Neural progenitor cell (in vitro differentiated cells): ENCODE measurements at regions not wholly inside any gene's neighbourhood (a gene's known extent, or its start where the extent isn't known, plus 50 kb on each side); places are given as distances from the start of the nearest gene placed in this dataset.
"Not testable (repeated sequence)": the region's sequence is repeated elsewhere in the genome, so short reads cannot be mapped to it uniquely, and the experiment has no call there.

ENCODE experiments used
- DNase-seq: peaks from one replicate; pipeline ENCODE4 v3.0.0-alpha.2; 2016; ENCODE audit warnings: low spot score
- H2AFZ ChIP-seq: fragments of 200-600 bp; sonication (generic); replicated peaks from 2 replicates; pipeline ENCODE4 v1.6.1; 2016; ENCODE audit warnings: antibody characterized with exemption
- H3F3A ChIP-seq: fragments of 200-600 bp; sonication (generic); 2 replicates; pipeline ENCODE4 v1.6.1; 2016; ENCODE audit warnings: antibody characterized with exemption, low read depth
- H3K27ac ChIP-seq: fragments of 200-600 bp; sonication (generic); 2 replicates; pipeline ENCODE4 v1.5.1; 2016; ENCODE audit warnings: mild to moderate bottlenecking
- H3K27me3 ChIP-seq: fragments of 200-600 bp; sonication (generic); 2 replicates; pipeline ENCODE4 v1.6.1; 2016; ENCODE audit warnings: mild to moderate bottlenecking, moderate library complexity
- H3K36me3 ChIP-seq: fragments of 200-600 bp; sonication (generic); 2 replicates; pipeline ENCODE4 v1.5.1; 2016
- H3K4me1 ChIP-seq: fragments of 200-600 bp; sonication (generic); 2 replicates; pipeline ENCODE4 v1.6.1; 2016; ENCODE audit warnings: mixed run types
- H3K4me2 ChIP-seq: fragments of 200-600 bp; sonication (generic); 2 replicates; pipeline ENCODE4 v1.6.1; 2016
- H3K4me3 ChIP-seq: fragments of 200-600 bp; sonication (generic); 2 replicates; pipeline ENCODE4 v1.5.1; 2016
- H3K79me2 ChIP-seq: fragments of 200-600 bp; sonication (generic); 2 replicates; pipeline ENCODE4 v1.6.1; 2016; ENCODE audit warnings: low read depth
- H3K9ac ChIP-seq: fragments of 200-600 bp; sonication (generic); 2 replicates; pipeline ENCODE4 v1.6.1; 2016
- H3K9me3 ChIP-seq: fragments of 200-600 bp; sonication (generic); 2 replicates; pipeline ENCODE4 v1.5.1; 2016; ENCODE audit warnings: low read depth
- H4K20me1 ChIP-seq: fragments of 200-600 bp; sonication (generic); 2 replicates; pipeline ENCODE4 v1.6.1; 2016; ENCODE audit warnings: low read depth
- H3K27ac Mint-ChIP-seq: 3 replicates; pipeline ENCODE4 v1.8.0; 2021; ENCODE audit warnings: mixed read lengths
- H3K27me3 Mint-ChIP-seq: 2 replicates; pipeline ENCODE4 v1.8.0; 2022; ENCODE audit warnings: low read depth, mild to moderate bottlenecking, inconsistent platforms, moderate library complexity, mixed read lengths; ENCODE audit not compliant: insufficient read depth
- H3K36me3 Mint-ChIP-seq: 3 replicates; pipeline ENCODE4 v1.8.0; 2021; ENCODE audit warnings: mixed read lengths
- H3K4me1 Mint-ChIP-seq: 3 replicates; pipeline ENCODE4 v1.8.0; 2021; ENCODE audit warnings: mixed read lengths
- H3K4me3 Mint-ChIP-seq: 3 replicates; pipeline ENCODE4 v1.8.0; 2021; ENCODE audit warnings: mild to moderate bottlenecking, moderate library complexity, mixed read lengths
- H3K9me3 Mint-ChIP-seq: 3 replicates; pipeline ENCODE4 v1.8.0; 2020; ENCODE audit warnings: mixed read lengths
- EZH2 ChIP-seq: fragments of 200-600 bp; sonication (generic); IDR thresholded peaks from 2 replicates; pipeline ENCODE4 v1.6.1; 2017; ENCODE audit warnings: antibody characterized with exemption, mild to moderate bottlenecking, moderate library complexity
- EZH2phosphoT487 ChIP-seq: fragments of 200-600 bp; sonication (generic); IDR thresholded peaks from 2 replicates; pipeline ENCODE4 v1.6.1; 2017; ENCODE audit warnings: antibody characterized with exemption
- TF ChIP-seq, protein P1 (sequence below): fragments of 200-600 bp; sonication (generic); IDR thresholded peaks from 2 replicates; pipeline ENCODE4 v1.5.1; 2017; ENCODE audit warnings: antibody characterized with exemption, mild to moderate bottlenecking

- not testable (repeated sequence) for H3K4me1 ChIP-seq, H3K79me2 ChIP-seq, H3K9ac ChIP-seq, H3K27me3 Mint-ChIP-seq, H3K4me2 ChIP-seq, H3K27ac ChIP-seq, H4K20me1 ChIP-seq, H3K27ac Mint-ChIP-seq, H3F3A ChIP-seq, H3K9me3 ChIP-seq, H3K36me3 Mint-ChIP-seq, H3K36me3 ChIP-seq, H3K27me3 ChIP-seq, H3K4me3 Mint-ChIP-seq, H3K4me1 Mint-ChIP-seq, DNase-seq, H2AFZ ChIP-seq, H3K9me3 Mint-ChIP-seq, H3K4me3 ChIP-seq
These were observed 121.0 kb upstream of the CCNG1 start for GRCh38 chr5:163316374-163316773.

GRCh38 chr5:163318707-163319106 lies 118.7 kb upstream of the CCNG1 start:
- H3K27me3 ChIP-seq = no peaks in the 10 kb centered on the region
- H3K4me1 Mint-ChIP-seq = no peaks in the 10 kb centered on the region
- H3K79me2 ChIP-seq = no peaks in the 10 kb centered on the region
- no peaks in the 10 kb centered on the region for H3F3A ChIP-seq
- no peaks in the 10 kb centered on the region for H3K4me1 ChIP-seq
- no peak overlapping the region for H3K27ac Mint-ChIP-seq
- no peaks in the 10 kb centered on the region for H3K36me3 ChIP-seq
- no peak overlapping the region for H3K4me3 Mint-ChIP-seq
- H3K4me2 ChIP-seq = no peak overlapping the region
- DNase-seq = peak; percentile 34
- H3K9me3 ChIP-seq = no peaks in the 10 kb centered on the region
- no peak for TF ChIP-seq EZH2phosphoT487
- TF ChIP-seq, protein P1, sequence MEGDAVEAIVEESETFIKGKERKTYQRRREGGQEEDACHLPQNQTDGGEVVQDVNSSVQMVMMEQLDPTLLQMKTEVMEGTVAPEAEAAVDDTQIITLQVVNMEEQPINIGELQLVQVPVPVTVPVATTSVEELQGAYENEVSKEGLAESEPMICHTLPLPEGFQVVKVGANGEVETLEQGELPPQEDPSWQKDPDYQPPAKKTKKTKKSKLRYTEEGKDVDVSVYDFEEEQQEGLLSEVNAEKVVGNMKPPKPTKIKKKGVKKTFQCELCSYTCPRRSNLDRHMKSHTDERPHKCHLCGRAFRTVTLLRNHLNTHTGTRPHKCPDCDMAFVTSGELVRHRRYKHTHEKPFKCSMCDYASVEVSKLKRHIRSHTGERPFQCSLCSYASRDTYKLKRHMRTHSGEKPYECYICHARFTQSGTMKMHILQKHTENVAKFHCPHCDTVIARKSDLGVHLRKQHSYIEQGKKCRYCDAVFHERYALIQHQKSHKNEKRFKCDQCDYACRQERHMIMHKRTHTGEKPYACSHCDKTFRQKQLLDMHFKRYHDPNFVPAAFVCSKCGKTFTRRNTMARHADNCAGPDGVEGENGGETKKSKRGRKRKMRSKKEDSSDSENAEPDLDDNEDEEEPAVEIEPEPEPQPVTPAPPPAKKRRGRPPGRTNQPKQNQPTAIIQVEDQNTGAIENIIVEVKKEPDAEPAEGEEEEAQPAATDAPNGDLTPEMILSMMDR = no peak
- no peak for TF ChIP-seq EZH2
- H3K9me3 Mint-ChIP-seq = peaks cover 3% of the 10 kb centered on the region
- no peak overlapping the region for H3K4me3 ChIP-seq
- no peaks in the 10 kb centered on the region for H3K27me3 Mint-ChIP-seq
- no peak overlapping the region for H3K27ac ChIP-seq
- H3K9ac ChIP-seq = no peak overlapping the region
- H3K36me3 Mint-ChIP-seq = no peaks in the 10 kb centered on the region
- H4K20me1 ChIP-seq = no peaks in the 10 kb centered on the region
- no peak overlapping the region for H2AFZ ChIP-seq

DNA sequence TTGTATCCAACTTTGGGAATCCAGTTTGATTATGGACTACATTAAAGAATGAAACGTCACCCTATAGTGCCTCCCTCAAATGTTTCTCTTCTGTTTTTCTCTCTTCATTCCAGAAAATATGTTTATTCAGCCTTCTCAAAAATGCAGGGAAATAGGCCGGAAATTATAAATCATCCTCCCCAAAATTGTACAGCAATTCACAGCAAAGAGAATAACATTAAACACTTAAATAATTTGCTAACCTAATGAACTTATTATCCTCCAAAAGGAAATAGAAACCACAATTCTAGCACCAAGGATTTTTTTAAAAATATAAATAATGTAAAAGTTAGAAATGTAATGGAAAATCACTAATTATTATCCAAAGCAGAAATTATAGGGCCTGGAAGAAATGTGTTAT lies 115.9 kb upstream of the CCNG1 start:
- no peaks in the 10 kb centered on the region for H3K4me1 Mint-ChIP-seq
- no peaks in the 10 kb centered on the region for H3F3A ChIP-seq
- no peaks in the 10 kb centered on the region for H3K36me3 Mint-ChIP-seq
- TF ChIP-seq, protein P1 = no peak
- TF ChIP-seq EZH2 = no peak
- TF ChIP-seq EZH2phosphoT487 = no peak
- no peaks in the 10 kb centered on the region for H3K9me3 ChIP-seq
- no peak overlapping the region for H3K9ac ChIP-seq
- no peaks in the 10 kb centered on the region for H3K36me3 ChIP-seq
- no peak overlapping the region for H3K27ac Mint-ChIP-seq
- no peaks in the 10 kb centered on the region for H3K79me2 ChIP-seq
- H3K9me3 Mint-ChIP-seq = peaks cover 3% of the 10 kb centered on the region
- H4K20me1 ChIP-seq = no peaks in the 10 kb centered on the region
- no peak overlapping the region for H3K4me2 ChIP-seq
- H3K4me1 ChIP-seq = no peaks in the 10 kb centered on the region
- no peak overlapping the region for H2AFZ ChIP-seq
- H3K4me3 ChIP-seq = no peak overlapping the region
- no peak for DNase-seq
- no peaks in the 10 kb centered on the region for H3K27me3 Mint-ChIP-seq
- no peak overlapping the region for H3K27ac ChIP-seq
- H3K27me3 ChIP-seq = no peaks in the 10 kb centered on the region
- no peak overlapping the region for H3K4me3 Mint-ChIP-seq

- Mint-ChIP-seq H3K27me3 (peaks cover 4% of the 10 kb centered on the region), H3K4me3 (no peak overlapping the region), H3K27ac (no peak overlapping the region), H3K4me1 (peaks cover 6% of the 10 kb centered on the region), H3K9me3 (peaks cover 20% of the 10 kb centered on the region), H3K36me3 (no peaks in the 10 kb centered on the region)
- TF ChIP-seq EZH2phosphoT487 (no peak), EZH2 (no peak)
- TF ChIP-seq, protein P1 = no peak
- H3K4me1 ChIP-seq = peaks cover 15% of the 10 kb centered on the region
- peak overlapping the region; percentile 39 for H2AFZ ChIP-seq
- no peaks in the 10 kb centered on the region for H3K9me3 ChIP-seq
- no peaks in the 10 kb centered on the region for H3K36me3 ChIP-seq
- peaks cover 4% of the 10 kb centered on the region for H3F3A ChIP-seq
- H3K27ac ChIP-seq = no peak overlapping the region
- H3K4me3 ChIP-seq = no peak overlapping the region
- H3K27me3 ChIP-seq = no peaks in the 10 kb centered on the region
- H3K9ac ChIP-seq = no peak overlapping the region
- H3K79me2 ChIP-seq = no peaks in the 10 kb centered on the region
- H4K20me1 ChIP-seq = no peaks in the 10 kb centered on the region
- H3K4me2 ChIP-seq = peak overlapping the region; percentile 45
- peak; percentile 12 for DNase-seq
These were observed 106.4 kb upstream of the CCNG1 start for GRCh38 chr5:163330723-163331668.

DNA sequence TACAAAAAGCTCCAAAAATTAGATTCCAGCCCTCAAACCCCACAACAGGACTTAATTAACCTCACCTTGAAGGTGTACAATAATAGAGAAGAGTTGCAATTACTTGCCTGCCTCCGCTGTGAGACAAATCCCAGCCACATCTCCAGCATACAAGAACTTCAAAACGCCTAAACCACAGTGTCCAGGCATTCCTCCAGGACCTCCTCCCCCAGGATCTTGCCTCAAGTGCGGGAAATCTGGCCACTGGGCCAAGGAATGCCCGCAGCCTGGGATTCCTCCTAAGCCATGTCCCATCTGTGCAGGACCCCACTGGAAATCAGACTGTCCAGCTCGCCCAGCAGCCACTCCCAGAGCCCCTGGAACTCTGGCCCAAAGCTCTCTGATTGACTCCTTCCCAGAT lies 101.3 kb upstream of the CCNG1 start:
- not testable (repeated sequence) for H3K9ac ChIP-seq, H3K27me3 ChIP-seq, H3K36me3 Mint-ChIP-seq, H3K4me1 Mint-ChIP-seq, H3K27ac Mint-ChIP-seq, H3K27me3 Mint-ChIP-seq, H3K4me3 Mint-ChIP-seq, H3K36me3 ChIP-seq, H3K4me1 ChIP-seq, DNase-seq, H4K20me1 ChIP-seq, H2AFZ ChIP-seq, H3K27ac ChIP-seq, H3K4me2 ChIP-seq, H3K79me2 ChIP-seq, H3F3A ChIP-seq, H3K4me3 ChIP-seq, H3K9me3 ChIP-seq
- peaks cover 21% of the 10 kb centered on the region for H3K9me3 Mint-ChIP-seq
